ENCODE measurements at regions not wholly inside any gene's neighbourhood (a gene's known extent, or its start where the extent isn't known, plus 50 kb on each side); places are given as distances from the start of the nearest gene placed in this dataset.

GRCh38 chr3:180743813-180744590 lies 64.7 kb upstream of the CCDC39 start:
- DNase-seq, result peak in 1 of 2 donors; percentile 44
- H3K9me3 ChIP-seq, result no peaks in the 10 kb centered on the region
- no peaks in the 10 kb centered on the region for H3K27me3 ChIP-seq
- 16 to 34% (median 27%) methylated on average over 18 of the region's 18 CpGs for WGBS, 5 donors
- no peaks in the 10 kb centered on the region for H3K4me1 ChIP-seq
- H3K27ac ChIP-seq, result no peak overlapping the region
- TF ChIP-seq POLR2AphosphoS5 (IDR thresholded peaks at IDR 0.05), result no peak
- TF ChIP-seq CTCF (IDR thresholded peaks at IDR 0.05), result no peak
- TF ChIP-seq POLR2A (IDR thresholded peaks at IDR 0.05), result no peak
- no peak for TF ChIP-seq EP300 (IDR thresholded peaks at IDR 0.05)
- intact Hi-C loops (cut with DNase I; ENCODE audit: low total_unique reads), result no loop called here
- H3K4me3 ChIP-seq, result no peak overlapping the region
- no peaks in the 10 kb centered on the region for H3K36me3 ChIP-seq

GRCh38 chr3:180747805-180748361 lies 68.6 kb upstream of the CCDC39 start:
- 24 to 41% (median 28%) methylated on average over 1 of the region's 1 CpG for WGBS, 5 donors
- no peak for TF ChIP-seq CTCF (IDR thresholded peaks at IDR 0.05)
- no peak for TF ChIP-seq POLR2A (IDR thresholded peaks at IDR 0.05)
- no peak for TF ChIP-seq POLR2AphosphoS5 (IDR thresholded peaks at IDR 0.05)
- TF ChIP-seq EP300 (IDR thresholded peaks at IDR 0.05), result no peak

GRCh38 chr3:180749322-180749721 lies 70.0 kb upstream of the CCDC39 start:
- Histone ChIP-seq H3K4me1 (no peaks in the 10 kb centered on the region), H3K4me3 (no peak overlapping the region), H3K36me3 (no peaks in the 10 kb centered on the region), H3K27me3 (no peaks in the 10 kb centered on the region), H3K9me3 (no peaks in the 10 kb centered on the region), H3K27ac (no peak overlapping the region)
- TF ChIP-seq POLR2AphosphoS5 (IDR thresholded peaks at IDR 0.05), result no peak
- no peak for TF ChIP-seq EP300 (IDR thresholded peaks at IDR 0.05)
- TF ChIP-seq CTCF (IDR thresholded peaks at IDR 0.05), result no peak
- TF ChIP-seq POLR2A (IDR thresholded peaks at IDR 0.05), result no peak
- intact Hi-C loops (cut with DNase I; ENCODE audit: low total_unique reads), result no loop called here
- WGBS, 5 donors, result 61 to 82% (median 73%) methylated on average over 3 of the region's 3 CpGs
- no peak for DNase-seq

More at GRCh38 chr3:180747805-180748361, 68.6 kb upstream of the CCDC39 start:
- Histone ChIP-seq H3K36me3 (no peaks in the 10 kb centered on the region), H3K4me1 (no peaks in the 10 kb centered on the region), H3K4me3 (no peak overlapping the region), H3K27ac (no peak overlapping the region), H3K27me3 (no peaks in the 10 kb centered on the region), H3K9me3 (no peaks in the 10 kb centered on the region)
- intact Hi-C loops (cut with DNase I; ENCODE audit: low total_unique reads), result no loop called here
- DNase-seq, result peak in 1 of 2 donors; percentile 61

GRCh38 chr3:180749796-180750195 lies 70.5 kb upstream of the CCDC39 start:
- no peak for TF ChIP-seq POLR2AphosphoS5 (IDR thresholded peaks at IDR 0.05)
- TF ChIP-seq CTCF (IDR thresholded peaks at IDR 0.05), result no peak
- TF ChIP-seq POLR2A (IDR thresholded peaks at IDR 0.05), result no peak
- TF ChIP-seq EP300 (IDR thresholded peaks at IDR 0.05), result no peak
- no peaks in the 10 kb centered on the region for H3K36me3 ChIP-seq
- no peaks in the 10 kb centered on the region for H3K4me1 ChIP-seq
- intact Hi-C loops (cut with DNase I; ENCODE audit: low total_unique reads), result no loop called here
- no peaks in the 10 kb centered on the region for H3K27me3 ChIP-seq
- no peak overlapping the region for H3K4me3 ChIP-seq
- no peak overlapping the region for H3K27ac ChIP-seq
- no peaks in the 10 kb centered on the region for H3K9me3 ChIP-seq
- no peak for DNase-seq

Measured in stomach (tissue), 8 donors.